WTC11 (cell line): ENCODE measurements at regions not wholly inside any gene's neighbourhood (a gene's known extent, or its start where the extent isn't known, plus 50 kb on each side); places are given as distances from the start of the nearest gene placed in this dataset.

Experiments
- CTCF ChIP-seq: fragments of 200-600 bp; IDR thresholded peaks from 2 replicates; pipeline ENCODE4 v1.8.0; 2022; ENCODE audit warnings: antibody characterized with exemption
- ESRRA ChIP-seq: sonication (generic); formaldehyde crosslinking; IDR thresholded peaks from 2 replicates; pipeline ENCODE4 v1.8.1; 2022; ENCODE audit warnings: mild to moderate bottlenecking, missing genetic modification reagents, borderline replicate concordance
- GRHL2 ChIP-seq: fragments of 250-450 bp; sonication (Bioruptor Pico); IDR thresholded peaks from 2 replicates; pipeline ENCODE4 v1.8.0; 2022; ENCODE audit warnings: mild to moderate bottlenecking, moderate library complexity; ENCODE audit not compliant: insufficient replicate concordance, severe bottlenecking
- MAX ChIP-seq: sonication (generic); formaldehyde crosslinking; IDR thresholded peaks from 2 replicates; pipeline ENCODE4 v1.8.0; 2022; ENCODE audit warnings: mild to moderate bottlenecking, missing genetic modification reagents
- NR2C2 ChIP-seq: sonication (generic); formaldehyde crosslinking; IDR thresholded peaks from 2 replicates; pipeline ENCODE4 v1.8.0; 2022; ENCODE audit warnings: mild to moderate bottlenecking, missing genetic modification reagents
- STAT6 ChIP-seq: sonication (generic); formaldehyde crosslinking; conservative IDR thresholded peaks from 2 replicates; pipeline ENCODE4 v1.8.1; 2023; ENCODE audit warnings: mild to moderate bottlenecking, low read depth, missing genetic modification reagents, moderate library complexity

- TF ChIP-seq CTCF = no peak
- TF ChIP-seq GRHL2 (CRISPR knock-in tag) = no peak
- no peak for TF ChIP-seq STAT6 (CRISPR knock-in tag)
- TF ChIP-seq ESRRA (CRISPR knock-in tag) = no peak
- no peak for TF ChIP-seq NR2C2
- no peak for TF ChIP-seq MAX (CRISPR knock-in tag)
Measured at GRCh38 chr11:97860237-97860636, 1160.5 kb upstream of the CNTN5 start.
